ENCODE measurements at regions not wholly inside any gene's neighbourhood (a gene's known extent, or its start where the extent isn't known, plus 50 kb on each side); places are given as distances from the start of the nearest gene placed in this dataset.

DNA sequence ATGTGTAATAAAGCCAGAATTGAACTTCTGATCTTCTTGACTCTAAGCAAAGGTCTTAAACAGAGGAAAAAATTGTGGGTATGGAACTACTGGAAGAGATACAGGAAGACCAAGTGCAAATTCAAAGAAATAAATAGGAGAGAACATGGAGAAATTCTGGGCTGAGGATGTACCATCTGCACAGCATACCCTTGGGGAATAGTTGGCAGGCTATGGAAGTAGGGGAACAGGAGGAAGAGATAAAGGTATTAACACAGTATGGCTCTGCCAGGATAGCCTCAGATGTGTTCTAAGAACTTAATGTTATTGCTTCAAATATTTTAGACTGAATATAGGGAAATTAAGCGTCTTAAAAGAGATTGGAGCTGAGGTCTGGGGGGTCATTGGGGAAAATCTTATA lies 485.4 kb downstream of the CNTN3 start:
- TF ChIP-seq, protein P1, sequence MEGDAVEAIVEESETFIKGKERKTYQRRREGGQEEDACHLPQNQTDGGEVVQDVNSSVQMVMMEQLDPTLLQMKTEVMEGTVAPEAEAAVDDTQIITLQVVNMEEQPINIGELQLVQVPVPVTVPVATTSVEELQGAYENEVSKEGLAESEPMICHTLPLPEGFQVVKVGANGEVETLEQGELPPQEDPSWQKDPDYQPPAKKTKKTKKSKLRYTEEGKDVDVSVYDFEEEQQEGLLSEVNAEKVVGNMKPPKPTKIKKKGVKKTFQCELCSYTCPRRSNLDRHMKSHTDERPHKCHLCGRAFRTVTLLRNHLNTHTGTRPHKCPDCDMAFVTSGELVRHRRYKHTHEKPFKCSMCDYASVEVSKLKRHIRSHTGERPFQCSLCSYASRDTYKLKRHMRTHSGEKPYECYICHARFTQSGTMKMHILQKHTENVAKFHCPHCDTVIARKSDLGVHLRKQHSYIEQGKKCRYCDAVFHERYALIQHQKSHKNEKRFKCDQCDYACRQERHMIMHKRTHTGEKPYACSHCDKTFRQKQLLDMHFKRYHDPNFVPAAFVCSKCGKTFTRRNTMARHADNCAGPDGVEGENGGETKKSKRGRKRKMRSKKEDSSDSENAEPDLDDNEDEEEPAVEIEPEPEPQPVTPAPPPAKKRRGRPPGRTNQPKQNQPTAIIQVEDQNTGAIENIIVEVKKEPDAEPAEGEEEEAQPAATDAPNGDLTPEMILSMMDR (optimal IDR thresholded peaks at IDR 0.05 in 1 of 3, IDR thresholded peaks at IDR 0.05 in 1 of 3, conservative IDR thresholded peaks at IDR 0.05 in 1 of 3; ENCODE audit: extremely low read depth in 1 of 3, insufficient read depth in 2 of 3, low read length in 3 of 3): no peak
- no peak for TF ChIP-seq EZH2 (IDR thresholded peaks at IDR 0.05; ENCODE audit: low read length)
- dilution Hi-C loops (cut with MboI; ENCODE audit: extremely low pct_ligation_motif_present, low sequenced_read_pairs): no loop called here
- H3K9me1 ChIP-seq (ENCODE audit: control insufficient read depth, extremely low read depth, insufficient read depth, low read length): no peaks in the 10 kb centered on the region
- no peak for FAIRE-seq
- no peak overlapping the region for H3K4me2 ChIP-seq (ENCODE audit: control insufficient read depth, extremely low read depth, insufficient read depth, low read depth, low read length)
- H3K4me3 ChIP-seq (ENCODE audit: control insufficient read depth in 2 of 3, extremely low read depth in 1 of 3, insufficient read depth in 2 of 3, low read depth in 1 of 3, low read length in 3 of 3): no peak overlapping the region
- H4K20me1 ChIP-seq (ENCODE audit: control insufficient read depth, extremely low read depth, insufficient read depth, low read length): no peaks in the 10 kb centered on the region
- H3K27ac ChIP-seq (ENCODE audit: control insufficient read depth, insufficient read depth, low read length): no peak overlapping the region
- no peaks in the 10 kb centered on the region for H3K4me1 ChIP-seq (ENCODE audit: control insufficient read depth, extremely low read depth, insufficient read depth, low read length)
- peaks cover 4% of the 10 kb centered on the region for H3K9me3 ChIP-seq (ENCODE audit: control insufficient read depth, low read depth, low read length)
- H3K27me3 ChIP-seq (ENCODE audit: control insufficient read depth, extremely low read depth, insufficient read depth, low read length): no peaks in the 10 kb centered on the region
- no peaks in the 10 kb centered on the region for H3K79me2 ChIP-seq (ENCODE audit: control insufficient read depth, insufficient read depth, low read length)
- H3K36me3 ChIP-seq (ENCODE audit: control insufficient read depth in 2 of 2, extremely low read depth in 1 of 2, insufficient read depth in 2 of 2, low read length in 2 of 2): no peaks in the 10 kb centered on the region
- no peak overlapping the region for H3K9ac ChIP-seq (ENCODE audit: control insufficient read depth, extremely low read depth, insufficient read depth, low read length)
- no peak for DNase-seq (ENCODE audit: low read depth, low spot score)
- no peak overlapping the region for H2AFZ ChIP-seq (ENCODE audit: control insufficient read depth, low read length)

DNA sequence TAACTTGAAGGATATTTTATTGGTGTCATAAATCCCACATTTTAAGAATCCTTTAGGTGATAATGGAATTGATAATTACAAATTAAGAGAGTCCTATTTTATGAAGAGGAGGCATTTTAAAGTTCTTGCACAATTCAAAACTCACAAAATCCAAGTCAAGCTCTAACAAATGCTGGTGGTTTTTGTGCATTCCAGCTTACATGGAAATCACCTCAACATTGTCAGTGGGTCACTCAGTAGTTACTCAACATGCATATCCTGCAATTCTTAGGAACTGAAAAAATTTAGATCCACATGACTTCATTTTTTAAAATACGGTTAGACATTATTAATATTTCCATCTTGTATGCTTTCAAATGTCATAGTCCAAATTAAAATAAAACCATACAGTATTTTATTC lies 487.2 kb downstream of the CNTN3 start:
- no peaks in the 10 kb centered on the region for H3K9me1 ChIP-seq (ENCODE audit: control insufficient read depth, extremely low read depth, insufficient read depth, low read length)
- no peaks in the 10 kb centered on the region for H3K4me1 ChIP-seq (ENCODE audit: control insufficient read depth, extremely low read depth, insufficient read depth, low read length)
- no peaks in the 10 kb centered on the region for H4K20me1 ChIP-seq (ENCODE audit: control insufficient read depth, extremely low read depth, insufficient read depth, low read length)
- no peaks in the 10 kb centered on the region for H3K36me3 ChIP-seq (ENCODE audit: control insufficient read depth in 2 of 2, extremely low read depth in 1 of 2, insufficient read depth in 2 of 2, low read length in 2 of 2)
- dilution Hi-C loops (cut with MboI; ENCODE audit: extremely low pct_ligation_motif_present, low sequenced_read_pairs): no loop called here
- H3K79me2 ChIP-seq (ENCODE audit: control insufficient read depth, insufficient read depth, low read length): no peaks in the 10 kb centered on the region
- H3K4me2 ChIP-seq (ENCODE audit: control insufficient read depth, extremely low read depth, insufficient read depth, low read depth, low read length): no peak overlapping the region
- no peak overlapping the region for H2AFZ ChIP-seq (ENCODE audit: control insufficient read depth, low read length)
- DNase-seq (ENCODE audit: low read depth, low spot score) (no peak), FAIRE-seq (no peak)
- no peak for TF ChIP-seq EZH2 (IDR thresholded peaks at IDR 0.05; ENCODE audit: low read length)
- TF ChIP-seq, protein P1 (optimal IDR thresholded peaks at IDR 0.05 in 1 of 3, IDR thresholded peaks at IDR 0.05 in 1 of 3, conservative IDR thresholded peaks at IDR 0.05 in 1 of 3; ENCODE audit: extremely low read depth in 1 of 3, insufficient read depth in 2 of 3, low read length in 3 of 3): no peak
- H3K9ac ChIP-seq (ENCODE audit: control insufficient read depth, extremely low read depth, insufficient read depth, low read length): no peak overlapping the region
- no peak overlapping the region for H3K27ac ChIP-seq (ENCODE audit: control insufficient read depth, insufficient read depth, low read length)
- H3K9me3 ChIP-seq (ENCODE audit: control insufficient read depth, low read depth, low read length): peaks cover 4% of the 10 kb centered on the region
- H3K27me3 ChIP-seq (ENCODE audit: control insufficient read depth, extremely low read depth, insufficient read depth, low read length): no peaks in the 10 kb centered on the region
- no peak overlapping the region for H3K4me3 ChIP-seq (ENCODE audit: control insufficient read depth in 2 of 3, extremely low read depth in 1 of 3, insufficient read depth in 2 of 3, low read depth in 1 of 3, low read length in 3 of 3)
